HepG2 (cell line): ENCODE measurements at regions not wholly inside any gene's neighbourhood (a gene's known extent, or its start where the extent isn't known, plus 50 kb on each side); places are given as distances from the start of the nearest gene placed in this dataset.

Experiments
- ATAC-seq: fragments of 200-7000 bp; cut with Tn5 transposase; 3 replicates; pipeline ENCODE4 v1.9.1; 2020; ENCODE audit warnings: mild to moderate bottlenecking, moderate library complexity
- BruUV-seq: library from RNA; stranded (reverse); fragments of 400-500 nt; replicated peaks from 2 replicates; lab custom pipeline; 2021; lab: Mats Ljungman, UMichigan
- CTCF ChIA-PET: fragments of 300-600 bp; formaldehyde crosslinking; extraction: SDS; loops from one replicate; lab custom pipeline; 2021; ENCODE audit warnings: low total read pairs, inconsistent platforms, low intra/inter-chr PET ratio; lab: Yijun Ruan, JAX
- POLR2A ChIA-PET: fragments of 350-600 bp; sonication (Branson Sonifier 250); formaldehyde crosslinking; loops from one replicate; lab custom pipeline; 2020; ENCODE audit warnings: antibody characterized with exemption, inconsistent platforms; lab: Yijun Ruan, JAX
- DNase-seq: peaks from one replicate; pipeline ENCODE4 v3.0.0-alpha.2; 2015; ENCODE audit warnings: low spot score
- FAIRE-seq: peaks from 3 replicates; lab custom pipeline; 2011; peaks lifted over from hg19 to GRCh38; lab: Jason Lieb, UNC
- H2AFZ ChIP-seq: one replicate; pipeline ENCODE4 v1.6.1; 2011; ENCODE audit warnings: low read length, inconsistent platforms
- H3K27ac ChIP-seq: fragments of 300-600 bp; 3 replicates; pipeline ENCODE4 v1.8.0; 2011; ENCODE audit warnings: mixed run types, mild to moderate bottlenecking, mixed read lengths, low read length, inconsistent platforms; ENCODE audit not compliant: insufficient read depth; ENCODE audit errors: extremely low read length
- H3K27me3 ChIP-seq, 2 experiments: fragments of 200-600 bp in 1 of 2; 2 replicates in 1 of 2; 3 replicates in 1 of 2; pipeline versions ENCODE4 v1.6.0 to v1.8.0; 2011; ENCODE audit warnings: low read length in 2 of 2, mild to moderate bottlenecking in 2 of 2, moderate library complexity in 2 of 2, inconsistent platforms in 1 of 2; ENCODE audit not compliant: insufficient read depth in 2 of 2, control insufficient read depth in 1 of 2
- H3K36me3 ChIP-seq, 2 experiments: fragments of 200-600 bp in 1 of 2; replicated peaks in 1 of 2; 2 replicates in 1 of 2; 3 replicates in 1 of 2; pipeline versions ENCODE4 v1.5.1 to v1.8.0; 2011; ENCODE audit warnings: low read length in 2 of 2, inconsistent platforms in 1 of 2; ENCODE audit not compliant: insufficient read depth in 2 of 2, control insufficient read depth in 1 of 2
- H3K4me1 ChIP-seq: 2 replicates; pipeline ENCODE4 v1.5.1; 2012; ENCODE audit warnings: low read length, inconsistent platforms; ENCODE audit not compliant: insufficient read depth
- H3K4me2 ChIP-seq: 2 replicates; pipeline ENCODE4 v1.6.0; 2011; ENCODE audit warnings: low read depth, low read length, inconsistent platforms
- H3K4me3 ChIP-seq, 3 experiments: fragments of 200-600 bp in 1 of 3; sonication (generic), shearing (Covaris generic) in 1 of 3; replicated peaks in 1 of 3; 2 replicates each; pipeline ENCODE4 v1.5.1; 2011 to 2016; ENCODE audit warnings: low read length in 3 of 3, inconsistent platforms in 2 of 3, low read depth in 2 of 3, mild to moderate bottlenecking in 2 of 3, control low read depth in 1 of 3, mixed read lengths in 1 of 3; ENCODE audit not compliant: insufficient read depth in 1 of 3
- H3K79me2 ChIP-seq: one replicate; pipeline ENCODE4 v1.6.1; 2011; ENCODE audit warnings: low read length, inconsistent platforms; ENCODE audit not compliant: insufficient read depth
- H3K9ac ChIP-seq: 2 replicates; pipeline ENCODE4 v1.6.0; 2011; ENCODE audit warnings: mild to moderate bottlenecking, low read depth, low read length, inconsistent platforms; ENCODE audit not compliant: insufficient read depth
- H3K9me3 ChIP-seq: 2 replicates; pipeline ENCODE4 v1.5.1; 2012; ENCODE audit warnings: mild to moderate bottlenecking, low read length
- H4K20me1 ChIP-seq: 2 replicates; pipeline ENCODE4 v1.6.0; 2011; ENCODE audit warnings: inconsistent platforms, mild to moderate bottlenecking, low read length, moderate library complexity; ENCODE audit not compliant: insufficient read depth
- DR1 ChIP-seq: sonication (generic); formaldehyde crosslinking; IDR thresholded peaks from 2 replicates; pipeline ENCODE4 v1.8.0; 2021; ENCODE audit warnings: mild to moderate bottlenecking, missing genetic modification reagents, inconsistent platforms
- EZH2 ChIP-seq: conservative IDR thresholded peaks from 2 replicates; pipeline ENCODE4 v1.6.1; 2012; ENCODE audit warnings: mild to moderate bottlenecking, low read depth, low read length, moderate library complexity
- NBN ChIP-seq: fragments of 450-650 bp; conservative IDR thresholded peaks from 2 replicates; pipeline ENCODE4 v1.6.1; 2017
- PCBP1 ChIP-seq: fragments of 200-400 bp; formaldehyde crosslinking; IDR thresholded peaks from 2 replicates; pipeline ENCODE4 v1.6.1; 2017; ENCODE audit warnings: mild to moderate bottlenecking, low read depth, low read length, borderline replicate concordance
- PHF21A ChIP-seq: sonication (generic); formaldehyde crosslinking; IDR thresholded peaks from 2 replicates; pipeline ENCODE4 v1.5.0; 2020; ENCODE audit warnings: mild to moderate bottlenecking, missing genetic modification reagents
- TBX2 ChIP-seq: sonication (generic); formaldehyde crosslinking; IDR thresholded peaks from 2 replicates; pipeline ENCODE4 v1.5.0; 2020; ENCODE audit warnings: missing genetic modification reagents, mild to moderate bottlenecking, borderline replicate concordance
- ZC3H13 ChIP-seq: sonication (generic); formaldehyde crosslinking; IDR thresholded peaks from 2 replicates; pipeline ENCODE4 v1.8.1; 2023; ENCODE audit warnings: mild to moderate bottlenecking, missing genetic modification reagents, moderate library complexity
- ZFP1 ChIP-seq: IDR thresholded peaks from 2 replicates; pipeline ENCODE4 v1.6.1; 2016
- ZFP37 ChIP-seq: sonication (generic); formaldehyde crosslinking; IDR thresholded peaks from 2 replicates; pipeline ENCODE4 v1.4.0; 2020; ENCODE audit warnings: missing genetic modification reagents, borderline replicate concordance
- ZFP41 ChIP-seq: sonication (generic); formaldehyde crosslinking; IDR thresholded peaks from 2 replicates; pipeline ENCODE4 v1.4.0; 2020; ENCODE audit warnings: mild to moderate bottlenecking, missing genetic modification reagents, borderline replicate concordance
- WGBS: methylation state at CpG from one replicate; pipeline ENCODE4 v1.1.6; 2017; ENCODE audit warnings: low lambda C conversion rate; 5-methylcytosine and 5-hydroxymethylcytosine counted together
- in situ Hi-C: cut with HindIII; loops from 2 replicates; pipeline ENCODE4 v1.10.0; 2017; ENCODE audit warnings: low pct_unique_long_range_greater_than_20kb; ENCODE audit not compliant: extremely low pct_ligation_motif_present
- intact Hi-C: fragments of 100-400 bp; cut with micrococcal nuclease; formaldehyde crosslinking; loops from one replicate; pipeline ENCODE4 v1.10.0; 2022; ENCODE audit not compliant: unreplicated experiment
- TF ChIP-seq, protein P1 (sequence below): sonication (generic); formaldehyde crosslinking; conservative IDR thresholded peaks from 2 replicates; pipeline ENCODE4 v1.8.0; 2022; ENCODE audit warnings: low read depth, missing genetic modification reagents
- TF ChIP-seq, protein P2 (sequence below): sonication (generic); formaldehyde crosslinking; IDR thresholded peaks from 2 replicates; pipeline ENCODE4 v1.4.0; 2020; ENCODE audit warnings: missing genetic modification reagents, borderline replicate concordance
- TF ChIP-seq, protein P3 (sequence below): sonication (generic); formaldehyde crosslinking; IDR thresholded peaks from 2 replicates; pipeline ENCODE4 v1.5.0; 2020; ENCODE audit warnings: mild to moderate bottlenecking, low read depth, missing genetic modification reagents, borderline replicate concordance

DNA sequence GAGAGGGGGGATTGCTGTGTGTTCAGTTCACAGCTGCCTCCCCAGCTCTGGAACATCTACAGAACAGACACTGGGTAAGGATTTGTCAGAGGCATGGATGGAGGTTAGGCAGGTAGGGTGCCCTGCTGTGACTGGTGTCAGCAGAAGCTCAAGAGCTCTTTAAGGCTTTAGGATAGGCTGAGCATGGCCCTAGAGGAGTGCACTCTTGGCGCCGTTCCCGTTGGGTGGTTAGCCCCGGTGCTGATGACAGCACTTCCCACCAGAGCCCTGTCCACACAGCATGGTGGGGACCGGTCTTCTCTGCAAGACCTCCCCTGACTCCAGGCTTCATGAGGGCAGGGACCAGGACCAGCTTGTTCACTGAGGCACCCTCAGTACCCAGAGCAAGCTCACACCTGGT lies 262.0 kb downstream of the BMP7 start:
- Histone ChIP-seq H3K27me3 (no peaks in the 10 kb centered on the region; a peak in 1 of 5 replicates), H3K4me2 (no peak overlapping the region), H3K9ac (no peak overlapping the region), H3K36me3 (no peaks in the 10 kb centered on the region), H3K4me1 (no peaks in the 10 kb centered on the region), H3K4me3 (no peak overlapping the region), H3K27ac (no peak overlapping the region), H4K20me1 (no peaks in the 10 kb centered on the region; the same call in 1 of the 2 replicates), H3K79me2 (no peaks in the 10 kb centered on the region), H3K9me3 (no peaks in the 10 kb centered on the region), H2AFZ (no peak overlapping the region)
- 41% methylated on average over 5 of the region's 5 CpGs for WGBS
- no TSS peak for BruUV-seq
- TF ChIP-seq, protein P1, sequence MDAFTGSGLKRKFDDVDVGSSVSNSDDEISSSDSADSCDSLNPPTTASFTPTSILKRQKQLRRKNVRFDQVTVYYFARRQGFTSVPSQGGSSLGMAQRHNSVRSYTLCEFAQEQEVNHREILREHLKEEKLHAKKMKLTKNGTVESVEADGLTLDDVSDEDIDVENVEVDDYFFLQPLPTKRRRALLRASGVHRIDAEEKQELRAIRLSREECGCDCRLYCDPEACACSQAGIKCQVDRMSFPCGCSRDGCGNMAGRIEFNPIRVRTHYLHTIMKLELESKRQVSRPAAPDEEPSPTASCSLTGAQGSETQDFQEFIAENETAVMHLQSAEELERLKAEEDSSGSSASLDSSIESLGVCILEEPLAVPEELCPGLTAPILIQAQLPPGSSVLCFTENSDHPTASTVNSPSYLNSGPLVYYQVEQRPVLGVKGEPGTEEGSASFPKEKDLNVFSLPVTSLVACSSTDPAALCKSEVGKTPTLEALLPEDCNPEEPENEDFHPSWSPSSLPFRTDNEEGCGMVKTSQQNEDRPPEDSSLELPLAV (CRISPR knock-in tag): no peak
- ATAC-seq (no peak), DNase-seq (no peak), FAIRE-seq (no peak)
- intact Hi-C loops: no loop called here
- in situ Hi-C loops: no loop called here
- ChIA-PET CTCF (no interaction called here), POLR2A (no interaction called here)

GRCh38 chr20:57004951-57005933 lies 261.2 kb downstream of the BMP7 start:
- WGBS: 26% methylated on average over 12 of the region's 12 CpGs
- no peaks in the 10 kb centered on the region for H3K4me1 ChIP-seq
- ChIA-PET POLR2A (no interaction called here), CTCF (no interaction called here)
- no peak overlapping the region for H3K27ac ChIP-seq
- H4K20me1 ChIP-seq: no peaks in the 10 kb centered on the region; the same call in 1 of the 2 replicates
- no peaks in the 10 kb centered on the region for H3K79me2 ChIP-seq
- intact Hi-C loops (no loop called here), in situ Hi-C loops (no loop called here)
- H3K4me2 ChIP-seq: no peak overlapping the region
- no peaks in the 10 kb centered on the region for H3K9me3 ChIP-seq
- H3K9ac ChIP-seq: no peak overlapping the region
- no peak for DNase-seq
- no peak for ATAC-seq
- no peak overlapping the region for H2AFZ ChIP-seq
- H3K36me3 ChIP-seq: no peaks in the 10 kb centered on the region
- no peak for FAIRE-seq
- H3K4me3 ChIP-seq: no peak overlapping the region
- BruUV-seq: no TSS peak
- no peaks in the 10 kb centered on the region; a peak in 2 of 5 replicates for H3K27me3 ChIP-seq
- TF ChIP-seq, protein P2, sequence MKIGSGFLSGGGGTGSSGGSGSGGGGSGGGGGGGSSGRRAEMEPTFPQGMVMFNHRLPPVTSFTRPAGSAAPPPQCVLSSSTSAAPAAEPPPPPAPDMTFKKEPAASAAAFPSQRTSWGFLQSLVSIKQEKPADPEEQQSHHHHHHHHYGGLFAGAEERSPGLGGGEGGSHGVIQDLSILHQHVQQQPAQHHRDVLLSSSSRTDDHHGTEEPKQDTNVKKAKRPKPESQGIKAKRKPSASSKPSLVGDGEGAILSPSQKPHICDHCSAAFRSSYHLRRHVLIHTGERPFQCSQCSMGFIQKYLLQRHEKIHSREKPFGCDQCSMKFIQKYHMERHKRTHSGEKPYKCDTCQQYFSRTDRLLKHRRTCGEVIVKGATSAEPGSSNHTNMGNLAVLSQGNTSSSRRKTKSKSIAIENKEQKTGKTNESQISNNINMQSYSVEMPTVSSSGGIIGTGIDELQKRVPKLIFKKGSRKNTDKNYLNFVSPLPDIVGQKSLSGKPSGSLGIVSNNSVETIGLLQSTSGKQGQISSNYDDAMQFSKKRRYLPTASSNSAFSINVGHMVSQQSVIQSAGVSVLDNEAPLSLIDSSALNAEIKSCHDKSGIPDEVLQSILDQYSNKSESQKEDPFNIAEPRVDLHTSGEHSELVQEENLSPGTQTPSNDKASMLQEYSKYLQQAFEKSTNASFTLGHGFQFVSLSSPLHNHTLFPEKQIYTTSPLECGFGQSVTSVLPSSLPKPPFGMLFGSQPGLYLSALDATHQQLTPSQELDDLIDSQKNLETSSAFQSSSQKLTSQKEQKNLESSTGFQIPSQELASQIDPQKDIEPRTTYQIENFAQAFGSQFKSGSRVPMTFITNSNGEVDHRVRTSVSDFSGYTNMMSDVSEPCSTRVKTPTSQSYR: no peak
- no peak for TF ChIP-seq ZFP1 (CRISPR knock-in tag)
- TF ChIP-seq, protein P3, sequence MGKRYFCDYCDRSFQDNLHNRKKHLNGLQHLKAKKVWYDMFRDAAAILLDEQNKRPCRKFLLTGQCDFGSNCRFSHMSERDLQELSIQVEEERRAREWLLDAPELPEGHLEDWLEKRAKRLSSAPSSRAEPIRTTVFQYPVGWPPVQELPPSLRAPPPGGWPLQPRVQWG (CRISPR knock-in tag): no peak
- TF ChIP-seq PHF21A (CRISPR knock-in tag): no peak
- TF ChIP-seq ZC3H13 (CRISPR knock-in tag): no peak
- TF ChIP-seq TBX2 (CRISPR knock-in tag): no peak
- TF ChIP-seq EZH2: no peak
- TF ChIP-seq NBN: no peak
- no peak for TF ChIP-seq DR1
- no peak for TF ChIP-seq ZFP41 (CRISPR knock-in tag)
- no peak for TF ChIP-seq ZFP37 (CRISPR knock-in tag)
- no peak for TF ChIP-seq PCBP1
